ENCODE measurements at regions not wholly inside any gene's neighbourhood (a gene's known extent, or its start where the extent isn't known, plus 50 kb on each side); places are given as distances from the start of the nearest gene placed in this dataset.

DNA sequence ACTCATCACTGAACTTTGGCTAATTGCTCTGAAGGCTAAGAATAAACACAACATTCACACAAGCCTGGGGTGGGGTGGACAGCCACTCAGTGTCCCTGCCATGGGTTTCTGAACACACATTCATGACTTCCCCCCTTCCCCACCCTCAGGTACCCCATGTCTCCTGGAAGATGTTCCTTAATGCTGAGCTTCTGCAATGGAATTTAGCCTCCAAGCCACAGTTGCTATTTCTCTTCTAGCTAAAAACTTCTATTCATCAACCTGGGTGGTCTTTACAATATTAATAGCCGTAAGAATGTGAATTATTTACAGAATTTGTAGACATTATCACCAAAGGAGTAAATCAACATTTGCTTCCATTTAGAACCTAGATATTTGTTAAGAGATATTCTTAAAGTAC lies 175.1 kb downstream of the ACKR3 start:
- WGBS, 4 donors: 93 to 98% (median 97%) methylated on average over 1 of the region's 1 CpG
- Histone ChIP-seq H3K4me1 (peaks cover 0 to 40% (median 16%) of the 10 kb centered on the region in 12 donors), H3K9me3 (no peaks in the 10 kb centered on the region), H3K36me3 (no peaks in the 10 kb centered on the region), H3K4me3 (no peak overlapping the region), H3K27ac (no peak overlapping the region), H3K27me3 (no peaks in the 10 kb centered on the region)
- TF ChIP-seq POLR2A (IDR thresholded peaks at IDR 0.05): no peak
- TF ChIP-seq, protein P1, sequence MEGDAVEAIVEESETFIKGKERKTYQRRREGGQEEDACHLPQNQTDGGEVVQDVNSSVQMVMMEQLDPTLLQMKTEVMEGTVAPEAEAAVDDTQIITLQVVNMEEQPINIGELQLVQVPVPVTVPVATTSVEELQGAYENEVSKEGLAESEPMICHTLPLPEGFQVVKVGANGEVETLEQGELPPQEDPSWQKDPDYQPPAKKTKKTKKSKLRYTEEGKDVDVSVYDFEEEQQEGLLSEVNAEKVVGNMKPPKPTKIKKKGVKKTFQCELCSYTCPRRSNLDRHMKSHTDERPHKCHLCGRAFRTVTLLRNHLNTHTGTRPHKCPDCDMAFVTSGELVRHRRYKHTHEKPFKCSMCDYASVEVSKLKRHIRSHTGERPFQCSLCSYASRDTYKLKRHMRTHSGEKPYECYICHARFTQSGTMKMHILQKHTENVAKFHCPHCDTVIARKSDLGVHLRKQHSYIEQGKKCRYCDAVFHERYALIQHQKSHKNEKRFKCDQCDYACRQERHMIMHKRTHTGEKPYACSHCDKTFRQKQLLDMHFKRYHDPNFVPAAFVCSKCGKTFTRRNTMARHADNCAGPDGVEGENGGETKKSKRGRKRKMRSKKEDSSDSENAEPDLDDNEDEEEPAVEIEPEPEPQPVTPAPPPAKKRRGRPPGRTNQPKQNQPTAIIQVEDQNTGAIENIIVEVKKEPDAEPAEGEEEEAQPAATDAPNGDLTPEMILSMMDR (IDR thresholded peaks at IDR 0.05): no peak
- ATAC-seq: no peak
- intact Hi-C loops (cut with DNase I): no loop called here
- no peak for DNase-seq

DNA sequence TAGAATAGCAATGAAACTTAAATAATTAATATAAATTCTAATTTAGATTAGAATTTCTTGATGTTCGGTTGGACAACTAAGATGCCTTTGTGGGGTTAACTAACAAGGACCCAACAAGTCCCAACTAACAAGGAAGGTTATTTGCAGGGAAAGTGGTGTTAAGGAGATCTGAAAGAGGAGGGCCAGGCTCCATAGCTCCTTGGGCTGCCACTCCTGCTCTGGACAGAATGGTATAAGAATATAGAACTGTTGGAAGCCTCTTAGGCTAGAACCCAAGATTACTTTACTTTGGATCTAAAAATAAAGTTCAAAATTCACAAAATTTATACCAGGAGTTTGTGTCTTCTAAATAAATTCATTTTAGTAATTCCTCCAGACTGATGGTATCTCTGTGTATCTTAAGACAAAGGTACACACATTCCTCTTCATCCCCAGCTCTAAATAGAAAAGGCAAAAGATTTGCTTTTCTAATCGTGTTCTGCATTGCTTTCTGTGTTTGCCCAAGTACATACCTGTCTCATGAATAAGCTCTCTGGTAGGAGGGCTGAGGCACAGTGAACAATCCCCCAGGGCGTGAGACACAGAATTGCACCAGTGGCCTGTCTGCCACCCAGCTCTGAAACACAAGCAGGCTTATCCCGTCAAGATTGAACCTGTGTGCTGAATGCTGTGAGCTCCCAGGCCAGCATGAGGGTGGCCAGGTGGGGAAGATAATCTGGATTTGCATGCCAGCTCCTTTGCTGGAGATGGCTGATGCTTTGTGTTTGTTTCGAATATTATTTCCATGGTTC lies 176.0 kb downstream of the ACKR3 start:
- Histone ChIP-seq H3K36me3 (no peaks in the 10 kb centered on the region), H3K4me3 (no peak overlapping the region), H3K27ac (no peak overlapping the region), H3K4me1 (peaks cover 0 to 41% (median 16%) of the 10 kb centered on the region in 12 donors), H3K9me3 (no peaks in the 10 kb centered on the region), H3K27me3 (no peaks in the 10 kb centered on the region)
- DNase-seq: no peak
- WGBS, 4 donors: 84 to 91% (median 89%) methylated on average over 5 of the region's 5 CpGs
- TF ChIP-seq, protein P1 (IDR thresholded peaks at IDR 0.05): no peak
- no peak for TF ChIP-seq POLR2A (IDR thresholded peaks at IDR 0.05)
- intact Hi-C loops (cut with DNase I): no loop called here
- no peak for ATAC-seq

DNA sequence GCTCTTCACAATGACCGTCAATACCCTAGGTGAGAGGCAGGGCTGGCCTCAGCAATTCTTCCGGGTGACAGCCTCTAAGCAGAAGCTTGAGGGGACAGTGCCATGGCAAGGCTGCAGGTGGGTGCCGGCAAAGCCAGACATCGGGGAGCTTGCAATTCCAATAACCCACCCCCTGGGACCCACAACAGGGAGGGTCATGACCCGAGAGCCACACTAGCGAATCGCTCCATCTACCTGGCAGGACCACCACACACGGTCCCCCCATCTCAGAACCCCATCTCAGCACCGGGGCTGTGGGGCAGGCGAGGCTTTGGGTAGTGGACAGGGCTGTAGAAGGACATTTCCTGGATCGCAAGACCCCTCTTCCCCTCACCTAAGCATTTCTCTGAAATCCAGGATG lies 177.2 kb downstream of the ACKR3 start:
- H3K4me1 ChIP-seq: peaks cover 0 to 41% (median 16%) of the 10 kb centered on the region in 12 donors
- H3K9me3 ChIP-seq: no peaks in the 10 kb centered on the region
- no peak for TF ChIP-seq POLR2A (IDR thresholded peaks at IDR 0.05)
- TF ChIP-seq, protein P1 (IDR thresholded peaks at IDR 0.05): no peak
- no peaks in the 10 kb centered on the region for H3K27me3 ChIP-seq
- DNase-seq: no peak
- H3K4me3 ChIP-seq: no peak overlapping the region
- WGBS, 4 donors: 96 to 98% (median 97%) methylated on average over 10 to 11 of the region's 11 CpGs
- ATAC-seq: no peak
- H3K27ac ChIP-seq: no peak overlapping the region
- H3K36me3 ChIP-seq: no peaks in the 10 kb centered on the region
- intact Hi-C loops (cut with DNase I): no loop called here

DNA sequence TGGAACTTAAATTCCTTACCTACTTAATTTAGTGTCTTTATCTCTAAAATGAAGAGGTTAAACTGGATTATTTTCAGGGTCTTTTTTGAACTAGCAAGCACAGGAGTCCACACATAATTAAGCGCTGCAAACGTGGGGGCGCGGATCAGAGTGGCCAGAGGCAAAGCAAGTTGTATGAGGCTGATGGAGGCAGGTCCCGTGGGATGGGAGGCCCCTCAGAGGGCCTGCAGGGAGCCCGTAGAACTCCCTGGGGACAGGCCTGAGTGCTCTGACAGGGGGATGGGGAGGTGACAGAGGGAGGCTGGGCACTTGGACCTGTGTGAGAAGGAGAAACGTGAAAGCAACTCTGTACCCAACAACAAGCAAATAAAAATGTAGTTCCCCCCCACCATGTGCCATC lies 177.8 kb downstream of the ACKR3 start:
- no peaks in the 10 kb centered on the region for H3K9me3 ChIP-seq
- ATAC-seq: no peak
- no peak overlapping the region for H3K27ac ChIP-seq
- WGBS, 4 donors: 91 to 94% (median 93%) methylated on average over 7 of the region's 7 CpGs
- H3K4me3 ChIP-seq: no peak overlapping the region
- intact Hi-C loops (cut with DNase I): no loop called here
- H3K36me3 ChIP-seq: no peaks in the 10 kb centered on the region
- no peak for TF ChIP-seq POLR2A (IDR thresholded peaks at IDR 0.05)
- TF ChIP-seq, protein P1 (IDR thresholded peaks at IDR 0.05): no peak
- no peaks in the 10 kb centered on the region for H3K27me3 ChIP-seq
- peaks cover 0 to 41% (median 16%) of the 10 kb centered on the region in 12 donors for H3K4me1 ChIP-seq
- no peak for DNase-seq
